HEK293 (cell line): ENCODE measurements at regions not wholly inside any gene's neighbourhood (a gene's known extent, or its start where the extent isn't known, plus 50 kb on each side); places are given as distances from the start of the nearest gene placed in this dataset.

Source experiments
- CTCF ChIA-PET: fragments of 350-600 bp; formaldehyde crosslinking; extraction: SDS; loops from one replicate; lab custom pipeline; 2021; ENCODE audit warnings: antibody characterized with exemption; lab: Yijun Ruan, JAX
- POLR2A ChIA-PET: fragments of 300-600 bp; formaldehyde crosslinking; extraction: SDS; loops from one replicate; lab custom pipeline; 2020; ENCODE audit warnings: antibody characterized with exemption, inconsistent platforms; lab: Yijun Ruan, JAX
- H3K27ac ChIP-seq: fragments of 200-500 bp; sonication (Bioruptor generic); 2 replicates; pipeline ENCODE4 v1.5.1; 2014; ENCODE audit warnings: low read depth, low read length, control low read depth, inconsistent platforms; ENCODE audit errors: extremely low read depth
- H3K36me3 ChIP-seq, 2 experiments: fragments of 200-500 bp in 1 of 2; sonication (Bioruptor generic) in 1 of 2; 1 replicate in 1 of 2; 2 replicates in 1 of 2; pipeline ENCODE4 v1.5.1; 2014 to 2017; ENCODE audit warnings: inconsistent platforms in 2 of 2, low read length in 2 of 2; ENCODE audit not compliant: control insufficient read depth in 2 of 2, insufficient read depth in 1 of 2
- H3K4me1 ChIP-seq: fragments of 200-500 bp; sonication (Bioruptor generic); 2 replicates; pipeline ENCODE4 v1.5.1; 2014; ENCODE audit warnings: mild to moderate bottlenecking, low read length, inconsistent platforms; ENCODE audit not compliant: control insufficient read depth, insufficient read depth
- H3K4me3 ChIP-seq: 2 replicates; pipeline ENCODE4 v1.5.1; 2011; ENCODE audit warnings: low read depth, mild to moderate bottlenecking, control low read depth, low read length, moderate library complexity
- H3K9me3 ChIP-seq: fragments of 200-500 bp; sonication (Bioruptor generic); 2 replicates; pipeline ENCODE4 v1.5.1; 2014; ENCODE audit warnings: low read depth, low read length, inconsistent platforms; ENCODE audit not compliant: control insufficient read depth, insufficient read depth
- EGR2 ChIP-seq: fragments of 450-650 bp; formaldehyde crosslinking; IDR thresholded peaks from 2 replicates; pipeline ENCODE4 v1.5.1; 2016; ENCODE audit warnings: low read depth, missing biosample characterization, missing genetic modification characterization
- GFI1B ChIP-seq: fragments of 450-650 bp; formaldehyde crosslinking; IDR thresholded peaks from 2 replicates; pipeline ENCODE4 v1.5.1; 2016; ENCODE audit warnings: missing biosample characterization, missing genetic modification characterization
- GLI2 ChIP-seq: fragments of 450-650 bp; formaldehyde crosslinking; IDR thresholded peaks from 2 replicates; pipeline ENCODE4; 2017; ENCODE audit warnings: missing biosample characterization, missing genetic modification characterization, low read depth, borderline replicate concordance
- HOXC10 ChIP-seq: sonication (generic); formaldehyde crosslinking; IDR thresholded peaks from 2 replicates; pipeline ENCODE4 v1.8.1; 2023; ENCODE audit warnings: mild to moderate bottlenecking, missing genetic modification reagents
- KLF1 ChIP-seq: fragments of 450-650 bp; formaldehyde crosslinking; IDR thresholded peaks from 2 replicates; pipeline ENCODE4 v1.5.1; 2016; ENCODE audit warnings: missing biosample characterization, missing genetic modification characterization
- KLF7 ChIP-seq: fragments of 450-650 bp; formaldehyde crosslinking; IDR thresholded peaks from 2 replicates; pipeline ENCODE4 v1.5.1; 2016; ENCODE audit warnings: missing biosample characterization, missing genetic modification characterization, borderline replicate concordance
- MYNN ChIP-seq: fragments of 450-650 bp; formaldehyde crosslinking; IDR thresholded peaks from 2 replicates; pipeline ENCODE4 v1.5.1; 2016; ENCODE audit warnings: missing biosample characterization, missing genetic modification characterization, borderline replicate concordance
- OSR2 ChIP-seq: fragments of 450-650 bp; formaldehyde crosslinking; IDR thresholded peaks from 2 replicates; pipeline ENCODE4 v1.5.1; 2016; ENCODE audit warnings: missing biosample characterization, missing genetic modification characterization
- PRDM1 ChIP-seq: fragments of 450-650 bp; formaldehyde crosslinking; IDR thresholded peaks from 2 replicates; pipeline ENCODE4; 2016; ENCODE audit warnings: missing biosample characterization, missing genetic modification characterization
- SP3 ChIP-seq: fragments of 450-650 bp; formaldehyde crosslinking; IDR thresholded peaks from 2 replicates; pipeline ENCODE4 v1.5.1; 2016; ENCODE audit warnings: missing biosample characterization, missing genetic modification characterization
- YY2 ChIP-seq: fragments of 450-650 bp; formaldehyde crosslinking; IDR thresholded peaks from 2 replicates; pipeline ENCODE4 v1.5.1; 2016; ENCODE audit warnings: missing biosample characterization, missing genetic modification characterization
- ZFP3 ChIP-seq: fragments of 450-650 bp; formaldehyde crosslinking; IDR thresholded peaks from 2 replicates; pipeline ENCODE4 v1.5.1; 2016; ENCODE audit warnings: low read depth, missing biosample characterization, missing genetic modification characterization
- ZNF132 ChIP-seq: fragments of 450-650 bp; formaldehyde crosslinking; IDR thresholded peaks from 2 replicates; pipeline ENCODE4 v1.5.1; 2017; ENCODE audit warnings: missing biosample characterization, missing genetic modification characterization, borderline replicate concordance
- ZNF148 ChIP-seq: fragments of 450-650 bp; formaldehyde crosslinking; IDR thresholded peaks from 2 replicates; pipeline ENCODE4 v1.5.0; 2017; ENCODE audit warnings: missing biosample characterization, missing genetic modification characterization, borderline replicate concordance
- ZNF155 ChIP-seq: fragments of 450-650 bp; formaldehyde crosslinking; IDR thresholded peaks from 2 replicates; pipeline ENCODE4 v1.5.1; 2016; ENCODE audit warnings: missing biosample characterization, missing genetic modification characterization
- ZNF174 ChIP-seq: fragments of 450-650 bp; formaldehyde crosslinking; IDR thresholded peaks from 2 replicates; pipeline ENCODE4 v1.5.0; 2017; ENCODE audit warnings: missing biosample characterization, mild to moderate bottlenecking, missing genetic modification characterization
- ZNF221 ChIP-seq: fragments of 450-650 bp; formaldehyde crosslinking; IDR thresholded peaks from 2 replicates; pipeline ENCODE4 v1.5.1; 2017; ENCODE audit warnings: missing biosample characterization, missing genetic modification characterization, borderline replicate concordance
- ZNF274 ChIP-seq, 2 experiments: fragments of 200-500 bp in 1 of 2; fragments of 450-650 bp in 1 of 2; sonication (Bioruptor generic) in 1 of 2; formaldehyde crosslinking in 1 of 2; IDR thresholded peaks; 2 replicates each; pipeline versions ENCODE4 v1.5.1 to v1.6.1; 2014 to 2016; ENCODE audit warnings: borderline replicate concordance in 1 of 2, inconsistent platforms in 1 of 2, low read length in 1 of 2, missing biosample characterization in 1 of 2, missing genetic modification characterization in 1 of 2
- ZNF324 ChIP-seq: fragments of 450-650 bp; formaldehyde crosslinking; IDR thresholded peaks from 2 replicates; pipeline ENCODE4 v1.5.1; 2016; ENCODE audit warnings: missing biosample characterization, missing genetic modification characterization
- ZNF426 ChIP-seq: fragments of 450-650 bp; formaldehyde crosslinking; IDR thresholded peaks from 2 replicates; pipeline ENCODE4 v1.5.1; 2017; ENCODE audit warnings: missing biosample characterization, missing genetic modification characterization, mild to moderate bottlenecking, inconsistent platforms, moderate library complexity
- ZNF624 ChIP-seq: fragments of 450-650 bp; formaldehyde crosslinking; IDR thresholded peaks from 2 replicates; pipeline ENCODE4 v1.5.1; 2017; ENCODE audit warnings: missing biosample characterization, missing genetic modification characterization
- ZNF664 ChIP-seq: fragments of 450-650 bp; formaldehyde crosslinking; IDR thresholded peaks from 2 replicates; pipeline ENCODE4 v1.5.1; 2016; ENCODE audit warnings: missing biosample characterization, missing genetic modification characterization
- ZNF677 ChIP-seq: fragments of 450-650 bp; IDR thresholded peaks from 2 replicates; pipeline ENCODE4 v1.5.0; 2018; ENCODE audit warnings: missing biosample characterization, mild to moderate bottlenecking, missing genetic modification characterization, moderate library complexity
- ZNF701 ChIP-seq: fragments of 450-650 bp; formaldehyde crosslinking; IDR thresholded peaks from 2 replicates; pipeline ENCODE4 v1.5.1; 2016; ENCODE audit warnings: missing biosample characterization, missing genetic modification characterization
- ZNF837 ChIP-seq: fragments of 450-650 bp; formaldehyde crosslinking; IDR thresholded peaks from 2 replicates; pipeline ENCODE4 v1.5.1; 2016; ENCODE audit warnings: missing biosample characterization, missing genetic modification characterization
- TF ChIP-seq, protein P1 (sequence below): IDR thresholded peaks from 2 replicates; pipeline ENCODE4 v1.6.1; 2011; ENCODE audit warnings: mild to moderate bottlenecking, low read depth, low read length, borderline replicate concordance

- TF ChIP-seq ZNF148 (tag by site-specific recombination): no peak
- TF ChIP-seq ZNF701 (tag by site-specific recombination): no peak
- no peak for TF ChIP-seq ZNF221 (tag by site-specific recombination)
- no peak for TF ChIP-seq OSR2 (tag by site-specific recombination)
- no peak for TF ChIP-seq ZNF426 (tag by site-specific recombination)
- no peak for TF ChIP-seq ZFP3 (tag by site-specific recombination)
- no peak for TF ChIP-seq KLF1 (tag by site-specific recombination)
- no peak for TF ChIP-seq MYNN (tag by site-specific recombination)
- TF ChIP-seq ZNF132 (tag by site-specific recombination): no peak
- TF ChIP-seq PRDM1 (tag by site-specific recombination): no peak
These were observed 71.8 kb upstream of the TSHZ3 start (continued) for GRCh38 chr19:31421082-31421481.

DNA sequence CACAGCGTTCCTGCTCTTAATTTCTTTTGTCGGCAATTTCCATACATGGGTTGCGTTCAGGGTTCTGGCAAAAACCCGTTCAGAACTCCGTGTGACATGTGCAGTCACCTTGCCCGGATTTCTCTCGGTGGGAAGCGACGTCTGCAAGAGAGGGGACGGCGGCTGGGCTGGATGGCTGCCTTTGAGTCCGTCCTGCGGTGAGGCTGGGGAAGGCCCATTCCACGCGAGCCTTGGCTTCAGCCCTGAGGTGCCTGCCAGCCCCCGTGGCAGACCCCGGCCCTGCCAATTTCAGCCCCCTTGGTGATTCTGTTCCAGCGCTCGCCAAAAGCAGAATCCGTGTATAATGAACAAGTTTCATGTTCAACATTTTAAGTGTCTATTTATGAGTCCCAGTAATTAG, 72.6 kb upstream of the TSHZ3 start:
- H3K27ac ChIP-seq: no peak overlapping the region
- ChIA-PET CTCF (no interaction called here), POLR2A (no interaction called here)
- H3K4me3 ChIP-seq: no peak overlapping the region
- no peak for TF ChIP-seq HOXC10 (CRISPR knock-in tag)
- TF ChIP-seq ZNF155: no peak
- TF ChIP-seq SP3: no peak
- no peak for TF ChIP-seq ZNF324 (tag by site-specific recombination)
- TF ChIP-seq EGR2: no peak
- no peak for TF ChIP-seq YY2
- no peak for TF ChIP-seq GLI2 (tag by site-specific recombination)
- TF ChIP-seq GFI1B: no peak
- no peak for TF ChIP-seq ZNF837 (tag by site-specific recombination)
- no peak for TF ChIP-seq KLF7 (tag by site-specific recombination)
- no peak for TF ChIP-seq ZNF274 (IDR thresholded peaks at IDR 0.05; ENCODE audit: low read length)
- TF ChIP-seq ZNF274 (tag by site-specific recombination; IDR thresholded peaks at IDR 0.05; ENCODE audit: borderline replicate concordance): no peak
- no peak for TF ChIP-seq ZNF677 (tag by site-specific recombination)
- H3K9me3 ChIP-seq: no peaks in the 10 kb centered on the region
- no peaks in the 10 kb centered on the region for H3K4me1 ChIP-seq
- H3K36me3 ChIP-seq: no peaks in the 10 kb centered on the region

DNA sequence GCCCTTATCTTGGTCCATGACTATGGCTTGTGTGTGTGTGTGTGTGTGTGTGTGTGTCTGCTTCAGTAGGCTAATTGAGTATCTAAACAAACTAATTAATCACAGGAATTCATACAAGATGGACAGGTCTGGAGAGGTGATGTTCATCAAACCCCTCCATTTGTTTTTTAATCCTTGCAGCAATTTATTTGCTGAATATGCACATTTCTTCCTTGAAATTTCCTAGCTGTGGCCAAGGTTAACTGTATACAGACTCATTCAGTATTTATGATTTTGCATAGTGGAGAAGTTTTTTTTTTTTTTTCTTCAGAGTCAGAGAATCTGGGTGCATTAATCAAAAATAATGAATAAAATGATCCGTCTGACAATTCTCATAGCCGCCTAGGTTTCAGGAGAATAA, 74.7 kb upstream of the TSHZ3 start:
- TF ChIP-seq ZNF624 (tag by site-specific recombination) (no peak), ZNF664 (tag by site-specific recombination) (no peak), ZNF174 (no peak), ZNF155 (no peak), GFI1B (no peak)
- TF ChIP-seq, protein P1, sequence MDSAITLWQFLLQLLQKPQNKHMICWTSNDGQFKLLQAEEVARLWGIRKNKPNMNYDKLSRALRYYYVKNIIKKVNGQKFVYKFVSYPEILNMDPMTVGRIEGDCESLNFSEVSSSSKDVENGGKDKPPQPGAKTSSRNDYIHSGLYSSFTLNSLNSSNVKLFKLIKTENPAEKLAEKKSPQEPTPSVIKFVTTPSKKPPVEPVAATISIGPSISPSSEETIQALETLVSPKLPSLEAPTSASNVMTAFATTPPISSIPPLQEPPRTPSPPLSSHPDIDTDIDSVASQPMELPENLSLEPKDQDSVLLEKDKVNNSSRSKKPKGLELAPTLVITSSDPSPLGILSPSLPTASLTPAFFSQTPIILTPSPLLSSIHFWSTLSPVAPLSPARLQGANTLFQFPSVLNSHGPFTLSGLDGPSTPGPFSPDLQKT: no peak
- Histone ChIP-seq H3K4me1 (no peaks in the 10 kb centered on the region), H3K9me3 (no peaks in the 10 kb centered on the region), H3K36me3 (no peaks in the 10 kb centered on the region), H3K4me3 (no peak overlapping the region), H3K27ac (no peak overlapping the region)
- ChIA-PET POLR2A (no interaction called here), CTCF (no interaction called here)
